D721Med (cell line): ENCODE measurements at regions not wholly inside any gene's neighbourhood (a gene's known extent, or its start where the extent isn't known, plus 50 kb on each side); places are given as distances from the start of the nearest gene placed in this dataset.

ENCODE experiments used
- DNase-seq: peaks from one replicate; pipeline ENCODE4 v3.0.0; 2011; ENCODE audit warnings: low spot score; ENCODE audit not compliant: insufficient read length
- FAIRE-seq: peaks from 2 replicates; lab custom pipeline; 2011; peaks lifted over from hg19 to GRCh38; lab: Jason Lieb, UNC
- TF ChIP-seq, protein P1 (sequence below): IDR thresholded peaks from 2 replicates; pipeline ENCODE4 v1.5.1; 2012; ENCODE audit warnings: mild to moderate bottlenecking, control low read depth; ENCODE audit not compliant: insufficient read depth; ENCODE audit errors: missing control alignments

DNA sequence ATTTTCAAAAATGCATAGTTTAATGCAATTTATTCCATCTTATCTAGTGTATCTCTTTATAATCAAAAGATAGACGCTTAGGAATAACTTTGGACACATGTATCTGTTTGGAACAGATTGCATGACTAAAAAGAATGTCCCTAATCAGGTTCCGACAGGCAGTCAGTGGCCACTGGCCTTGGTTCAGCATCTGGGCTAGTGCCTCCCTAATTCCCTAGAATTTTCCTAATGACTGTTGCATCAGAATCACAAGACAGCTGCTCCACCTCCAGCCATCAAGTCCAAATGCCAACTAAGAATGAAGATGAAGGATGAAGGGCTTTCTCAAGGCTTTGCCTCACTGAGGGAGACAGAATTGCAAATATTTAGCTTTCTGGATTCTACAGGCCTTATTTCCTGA, 173.8 kb downstream of the EFNB2 start:
- FAIRE-seq (no peak), DNase-seq (no peak)
- TF ChIP-seq, protein P1, sequence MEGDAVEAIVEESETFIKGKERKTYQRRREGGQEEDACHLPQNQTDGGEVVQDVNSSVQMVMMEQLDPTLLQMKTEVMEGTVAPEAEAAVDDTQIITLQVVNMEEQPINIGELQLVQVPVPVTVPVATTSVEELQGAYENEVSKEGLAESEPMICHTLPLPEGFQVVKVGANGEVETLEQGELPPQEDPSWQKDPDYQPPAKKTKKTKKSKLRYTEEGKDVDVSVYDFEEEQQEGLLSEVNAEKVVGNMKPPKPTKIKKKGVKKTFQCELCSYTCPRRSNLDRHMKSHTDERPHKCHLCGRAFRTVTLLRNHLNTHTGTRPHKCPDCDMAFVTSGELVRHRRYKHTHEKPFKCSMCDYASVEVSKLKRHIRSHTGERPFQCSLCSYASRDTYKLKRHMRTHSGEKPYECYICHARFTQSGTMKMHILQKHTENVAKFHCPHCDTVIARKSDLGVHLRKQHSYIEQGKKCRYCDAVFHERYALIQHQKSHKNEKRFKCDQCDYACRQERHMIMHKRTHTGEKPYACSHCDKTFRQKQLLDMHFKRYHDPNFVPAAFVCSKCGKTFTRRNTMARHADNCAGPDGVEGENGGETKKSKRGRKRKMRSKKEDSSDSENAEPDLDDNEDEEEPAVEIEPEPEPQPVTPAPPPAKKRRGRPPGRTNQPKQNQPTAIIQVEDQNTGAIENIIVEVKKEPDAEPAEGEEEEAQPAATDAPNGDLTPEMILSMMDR: no peak

DNA sequence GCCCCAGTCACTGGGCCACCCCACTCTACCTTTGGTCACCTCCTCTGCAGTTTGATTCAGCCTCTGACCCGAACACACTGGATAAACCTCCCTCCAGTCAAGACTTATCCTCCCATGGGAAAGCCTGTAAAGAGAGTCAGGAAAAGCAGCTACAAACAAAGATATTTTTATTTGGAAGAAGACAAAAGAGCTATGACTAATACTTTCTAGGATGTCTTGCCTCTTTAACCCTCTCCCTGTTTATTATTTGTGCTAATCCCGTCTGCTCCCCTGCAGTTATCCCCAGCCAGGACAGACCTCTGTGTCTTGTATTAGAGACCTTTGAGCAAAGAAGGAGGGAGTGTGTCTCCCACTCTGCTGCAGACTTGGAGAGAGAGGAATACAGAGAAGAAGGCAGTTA, 178.3 kb downstream of the EFNB2 start:
- FAIRE-seq (no peak), DNase-seq (no peak)
- TF ChIP-seq, protein P1: no peak

DNA sequence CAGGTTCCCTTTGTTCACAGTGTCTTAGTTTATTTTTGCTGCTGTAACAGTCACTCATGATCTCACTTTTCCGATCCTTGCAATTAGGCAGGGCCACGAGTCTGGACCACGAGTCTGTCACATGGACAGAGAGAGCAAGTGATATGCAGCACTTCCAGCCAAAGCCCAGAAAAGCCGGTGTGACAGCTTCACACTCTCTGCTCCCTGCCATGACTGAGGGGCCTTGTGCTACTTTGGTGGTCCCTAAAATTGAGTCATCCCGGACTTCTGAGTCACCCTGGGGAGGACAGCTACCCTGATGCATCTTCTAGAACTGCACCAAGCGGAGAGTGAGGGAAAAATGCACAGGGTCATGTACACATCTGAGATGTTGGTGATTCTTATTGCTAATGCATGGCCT, 179.6 kb downstream of the EFNB2 start:
- no peak for DNase-seq
- TF ChIP-seq, protein P1: no peak
- FAIRE-seq: no peak

DNA sequence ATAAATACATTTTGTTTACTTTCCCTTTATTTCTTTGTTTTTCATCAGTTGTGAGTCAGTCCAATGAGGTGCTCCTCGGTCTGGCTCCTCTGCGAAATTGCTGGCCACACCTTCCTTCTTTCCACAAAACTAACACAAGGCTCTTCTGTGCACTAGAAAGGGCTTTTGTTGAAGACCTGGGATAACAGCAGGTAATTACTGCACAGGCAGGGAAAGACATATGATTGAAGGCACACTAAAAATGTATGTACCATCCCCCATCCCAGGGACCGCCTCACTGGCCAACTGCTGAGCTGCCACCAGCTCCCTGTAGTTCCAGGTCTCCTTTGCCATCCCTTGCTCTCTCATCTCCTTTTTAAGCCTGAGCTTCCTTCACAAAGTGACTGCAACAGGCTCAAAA, 180.5 kb downstream of the EFNB2 start:
- FAIRE-seq (no peak), DNase-seq (no peak)
- TF ChIP-seq, protein P1: no peak

DNA sequence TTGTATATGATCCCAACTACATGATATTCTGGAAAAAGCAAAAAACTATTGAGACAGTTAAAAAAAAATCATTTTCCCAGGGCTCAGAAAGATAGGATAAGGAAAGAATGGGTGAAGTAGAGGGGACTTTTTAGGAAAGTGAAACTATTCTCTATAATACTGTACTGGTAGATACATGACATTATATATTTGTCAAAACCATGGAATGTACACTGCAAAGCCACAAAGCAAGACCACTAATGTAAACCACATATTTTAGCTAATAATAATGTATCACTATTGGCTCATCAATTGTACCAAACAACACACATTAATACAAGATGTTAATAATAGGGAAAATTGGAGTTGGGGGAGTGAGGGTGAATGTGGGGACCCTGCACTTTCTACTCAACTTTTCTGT, 182.6 kb downstream of the EFNB2 start:
- TF ChIP-seq, protein P1: no peak
- no peak for DNase-seq
- no peak for FAIRE-seq

DNA sequence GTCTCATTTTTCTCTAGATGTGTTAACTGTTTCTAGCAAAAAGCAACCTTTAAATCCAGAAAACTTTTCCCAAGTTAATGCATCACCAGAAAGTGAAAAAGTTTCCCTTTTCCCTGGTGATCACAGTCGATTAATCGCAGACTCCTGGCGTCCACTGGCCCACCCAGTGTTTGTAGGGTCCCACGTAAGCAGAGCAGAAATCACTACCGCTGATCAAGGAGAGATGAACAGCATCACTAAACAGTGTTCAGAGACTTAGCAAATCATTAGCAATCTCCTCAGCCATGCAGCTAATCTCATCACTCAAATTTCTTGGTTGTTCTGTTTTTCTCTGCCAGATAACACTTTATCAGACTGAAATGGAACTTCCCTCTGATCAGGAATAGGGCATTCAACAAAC, 184.2 kb downstream of the EFNB2 start:
- TF ChIP-seq, protein P1: no peak
- FAIRE-seq: no peak

DNA sequence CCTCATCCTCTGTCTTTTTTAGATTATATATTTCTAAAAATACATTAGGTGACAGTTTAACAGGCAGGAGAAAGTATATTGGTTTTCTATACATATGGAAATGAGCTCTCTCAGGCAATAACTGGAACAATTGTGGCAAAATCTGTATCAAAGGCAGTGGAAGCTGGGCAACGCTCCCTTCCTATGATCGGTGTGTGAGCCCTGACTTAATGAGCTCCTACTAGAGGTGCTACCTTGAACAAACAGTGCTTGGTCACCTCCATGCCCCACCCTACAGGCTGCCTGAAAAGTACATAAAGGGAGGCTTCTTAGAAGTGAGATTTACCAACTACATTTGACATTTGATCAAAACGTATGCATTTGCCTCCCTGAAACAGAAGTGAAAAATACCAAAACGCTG, 185.3 kb downstream of the EFNB2 start:
- FAIRE-seq (no peak), DNase-seq (no peak)
- TF ChIP-seq, protein P1: no peak

More for the DNA sequence above, 184.2 kb downstream of the EFNB2 start:
- DNase-seq: no peak
